ENCODE measurements at regions not wholly inside any gene's neighbourhood (a gene's known extent, or its start where the extent isn't known, plus 50 kb on each side); places are given as distances from the start of the nearest gene placed in this dataset.

DNA sequence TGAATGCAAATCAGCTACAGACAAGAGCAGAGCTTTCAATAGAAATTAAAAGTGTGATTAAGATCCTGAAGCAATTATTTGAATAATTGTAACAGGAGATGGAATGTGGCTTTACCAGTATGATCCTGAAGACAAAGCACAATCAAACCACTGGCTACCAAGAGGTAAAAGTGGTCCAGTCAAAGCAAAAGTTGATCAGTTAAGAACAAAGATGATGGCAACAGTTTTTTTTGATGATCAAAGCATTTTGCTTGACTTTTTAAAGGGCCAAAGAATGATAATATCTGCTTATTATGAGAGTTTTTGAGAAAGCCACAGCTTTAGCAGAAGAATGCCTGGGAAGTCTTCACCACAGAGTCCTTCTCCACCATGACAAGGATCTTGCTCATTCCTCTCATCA is 409.2 kb downstream of the CSNK1G3 start:
- dilution Hi-C loops (cut with MboI; ENCODE audit: extremely low pct_ligation_motif_present, low sequenced_read_pairs) = no loop called here
- FAIRE-seq = no peak

DNA sequence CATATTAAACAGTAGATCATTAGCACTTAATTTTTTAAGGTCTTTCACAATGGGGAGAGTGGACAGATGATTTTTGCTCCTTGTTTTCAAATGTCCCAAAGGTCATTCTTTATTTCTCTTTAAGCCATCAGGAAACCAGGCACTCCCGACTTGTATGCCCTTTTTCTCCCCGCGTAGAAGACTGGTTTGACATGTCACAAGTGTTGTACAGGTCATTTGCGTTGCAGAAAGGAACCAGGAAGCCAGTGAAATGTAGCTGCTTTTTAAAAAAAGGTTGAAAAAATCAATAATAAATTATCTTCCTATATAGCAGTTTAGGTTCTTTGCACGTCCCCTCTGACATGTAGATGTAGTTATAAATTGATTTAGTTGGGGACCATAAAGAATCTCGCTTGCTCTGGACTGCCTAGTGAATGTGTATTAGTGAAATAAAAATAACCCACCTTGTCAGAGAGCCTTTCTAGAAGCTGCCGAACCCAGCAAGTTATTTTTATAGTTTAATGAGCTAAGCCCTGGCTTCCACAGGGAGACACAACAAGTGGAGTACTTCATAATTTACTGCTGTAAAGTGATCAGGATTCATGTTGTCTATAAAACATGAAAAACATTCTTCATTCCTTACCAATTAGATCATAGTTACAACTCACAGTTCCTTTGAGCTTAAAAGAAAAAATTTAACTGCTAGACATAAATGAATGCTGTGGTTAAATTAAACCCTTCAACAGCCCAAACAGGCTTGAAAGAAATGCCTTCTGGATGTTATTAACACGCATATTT is 404.6 kb downstream of the CSNK1G3 start:
- Histone ChIP-seq H3K27ac (ENCODE audit: control insufficient read depth, insufficient read depth, low read length) (no peak overlapping the region), H3K9me1 (ENCODE audit: control insufficient read depth, extremely low read depth, insufficient read depth, low read length) (no peaks in the 10 kb centered on the region), H3K4me3 (ENCODE audit: control insufficient read depth in 2 of 3, extremely low read depth in 1 of 3, insufficient read depth in 2 of 3, low read depth in 1 of 3, low read length in 3 of 3) (peak overlapping the region in 2 of 3 experiments; percentile 23 to 25), H3K27me3 (ENCODE audit: control insufficient read depth, extremely low read depth, insufficient read depth, low read length) (no peaks in the 10 kb centered on the region), H2AFZ (ENCODE audit: control insufficient read depth, low read length) (peak overlapping the region; percentile 41), H3K36me3 (ENCODE audit: control insufficient read depth in 2 of 2, extremely low read depth in 1 of 2, insufficient read depth in 2 of 2, low read length in 2 of 2) (no peaks in the 10 kb centered on the region), H3K4me1 (ENCODE audit: control insufficient read depth, extremely low read depth, insufficient read depth, low read length) (peaks cover 6% of the 10 kb centered on the region), H3K9me3 (ENCODE audit: control insufficient read depth, low read depth, low read length) (no peaks in the 10 kb centered on the region), H3K9ac (ENCODE audit: control insufficient read depth, extremely low read depth, insufficient read depth, low read length) (no peak overlapping the region), H3K79me2 (ENCODE audit: control insufficient read depth, insufficient read depth, low read length) (no peaks in the 10 kb centered on the region), H3K4me2 (ENCODE audit: control insufficient read depth, extremely low read depth, insufficient read depth, low read depth, low read length) (peak overlapping the region; percentile 49), H4K20me1 (ENCODE audit: control insufficient read depth, extremely low read depth, insufficient read depth, low read length) (no peaks in the 10 kb centered on the region)
- no peak for TF ChIP-seq EZH2 (IDR thresholded peaks at IDR 0.05; ENCODE audit: low read length)
- peak; percentile 94 for FAIRE-seq
- peak; percentile 26 for DNase-seq (ENCODE audit: low read depth, low spot score)
- dilution Hi-C loops (cut with MboI; ENCODE audit: extremely low pct_ligation_motif_present, low sequenced_read_pairs) = no loop called here

More for the DNA sequence above, 409.2 kb downstream of the CSNK1G3 start:
- H3K9ac ChIP-seq (ENCODE audit: control insufficient read depth, extremely low read depth, insufficient read depth, low read length) = no peak overlapping the region
- H3K79me2 ChIP-seq (ENCODE audit: control insufficient read depth, insufficient read depth, low read length) = no peaks in the 10 kb centered on the region
- H3K27ac ChIP-seq (ENCODE audit: control insufficient read depth, insufficient read depth, low read length) = no peak overlapping the region
- DNase-seq (ENCODE audit: low read depth, low spot score) = no peak
- no peaks in the 10 kb centered on the region for H3K9me1 ChIP-seq (ENCODE audit: control insufficient read depth, extremely low read depth, insufficient read depth, low read length)
- no peaks in the 10 kb centered on the region for H3K36me3 ChIP-seq (ENCODE audit: control insufficient read depth in 2 of 2, extremely low read depth in 1 of 2, insufficient read depth in 2 of 2, low read length in 2 of 2)
- H3K9me3 ChIP-seq (ENCODE audit: control insufficient read depth, low read depth, low read length) = no peaks in the 10 kb centered on the region
- H3K27me3 ChIP-seq (ENCODE audit: control insufficient read depth, extremely low read depth, insufficient read depth, low read length) = no peaks in the 10 kb centered on the region
- H2AFZ ChIP-seq (ENCODE audit: control insufficient read depth, low read length) = no peak overlapping the region
- H3K4me2 ChIP-seq (ENCODE audit: control insufficient read depth, extremely low read depth, insufficient read depth, low read depth, low read length) = no peak overlapping the region
- H3K4me3 ChIP-seq (ENCODE audit: control insufficient read depth in 2 of 3, extremely low read depth in 1 of 3, insufficient read depth in 2 of 3, low read depth in 1 of 3, low read length in 3 of 3) = no peak overlapping the region
- no peak for TF ChIP-seq CTCF (optimal IDR thresholded peaks at IDR 0.05 in 1 of 3, IDR thresholded peaks at IDR 0.05 in 1 of 3, conservative IDR thresholded peaks at IDR 0.05 in 1 of 3; ENCODE audit: extremely low read depth in 1 of 3, insufficient read depth in 2 of 3, low read length in 3 of 3)
- peaks cover 6% of the 10 kb centered on the region for H3K4me1 ChIP-seq (ENCODE audit: control insufficient read depth, extremely low read depth, insufficient read depth, low read length)
- H4K20me1 ChIP-seq (ENCODE audit: control insufficient read depth, extremely low read depth, insufficient read depth, low read length) = no peaks in the 10 kb centered on the region

DNA sequence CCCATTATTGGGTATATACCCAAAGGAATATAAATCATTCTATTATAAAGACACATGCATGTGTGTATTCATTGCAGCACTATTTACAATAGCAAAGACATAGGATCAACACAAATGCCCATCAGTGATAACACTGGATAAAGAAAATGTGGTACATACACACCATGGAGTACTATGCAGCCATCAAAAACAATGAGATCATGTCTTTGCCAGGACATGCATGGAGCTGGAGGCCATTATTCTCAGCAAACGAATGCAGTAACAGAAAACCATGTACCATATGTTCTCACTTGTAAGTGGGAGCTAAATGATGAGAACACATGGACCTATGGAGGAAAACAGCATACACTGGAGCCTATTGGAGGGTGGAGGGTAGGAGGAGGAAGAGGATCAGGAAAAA is 402.4 kb downstream of the CSNK1G3 start:
- H3K27me3 ChIP-seq (ENCODE audit: control insufficient read depth, extremely low read depth, insufficient read depth, low read length) = no peaks in the 10 kb centered on the region
- DNase-seq (ENCODE audit: low read depth, low spot score) = no peak
- peaks cover 6% of the 10 kb centered on the region for H3K4me1 ChIP-seq (ENCODE audit: control insufficient read depth, extremely low read depth, insufficient read depth, low read length)
- H3K4me3 ChIP-seq (ENCODE audit: control insufficient read depth in 2 of 3, extremely low read depth in 1 of 3, insufficient read depth in 2 of 3, low read depth in 1 of 3, low read length in 3 of 3) = no peak overlapping the region
- no peaks in the 10 kb centered on the region for H3K79me2 ChIP-seq (ENCODE audit: control insufficient read depth, insufficient read depth, low read length)
- no peak for TF ChIP-seq CTCF (optimal IDR thresholded peaks at IDR 0.05 in 1 of 3, IDR thresholded peaks at IDR 0.05 in 1 of 3, conservative IDR thresholded peaks at IDR 0.05 in 1 of 3; ENCODE audit: extremely low read depth in 1 of 3, insufficient read depth in 2 of 3, low read length in 3 of 3)
- no peak for TF ChIP-seq EZH2 (IDR thresholded peaks at IDR 0.05; ENCODE audit: low read length)
- H3K9me3 ChIP-seq (ENCODE audit: control insufficient read depth, low read depth, low read length) = no peaks in the 10 kb centered on the region
- H3K36me3 ChIP-seq (ENCODE audit: control insufficient read depth in 2 of 2, extremely low read depth in 1 of 2, insufficient read depth in 2 of 2, low read length in 2 of 2) = no peaks in the 10 kb centered on the region
- no peak for FAIRE-seq
- H4K20me1 ChIP-seq (ENCODE audit: control insufficient read depth, extremely low read depth, insufficient read depth, low read length) = no peaks in the 10 kb centered on the region
- H3K27ac ChIP-seq (ENCODE audit: control insufficient read depth, insufficient read depth, low read length) = no peak overlapping the region
- H3K9ac ChIP-seq (ENCODE audit: control insufficient read depth, extremely low read depth, insufficient read depth, low read length) = no peak overlapping the region
- H3K9me1 ChIP-seq (ENCODE audit: control insufficient read depth, extremely low read depth, insufficient read depth, low read length) = no peaks in the 10 kb centered on the region
- H3K4me2 ChIP-seq (ENCODE audit: control insufficient read depth, extremely low read depth, insufficient read depth, low read depth, low read length) = no peak overlapping the region
- dilution Hi-C loops (cut with MboI; ENCODE audit: extremely low pct_ligation_motif_present, low sequenced_read_pairs) = no loop called here
- no peak overlapping the region for H2AFZ ChIP-seq (ENCODE audit: control insufficient read depth, low read length)

Data from keratinocyte (primary cell).